ENCODE measurements at regions not wholly inside any gene's neighbourhood (a gene's known extent, or its start where the extent isn't known, plus 50 kb on each side); places are given as distances from the start of the nearest gene placed in this dataset.

GRCh38 chrX:40358994-40359393, 221.8 kb upstream of the ATP6AP2 start:
- no peak for ATAC-seq (replicated peaks)
- Mint-ChIP-seq H3K27ac (no peak overlapping the region), H3K36me3 (ENCODE audit: insufficient read depth) (no peaks in the 10 kb centered on the region), H3K4me3 (no peak overlapping the region), H3K4me1 (ENCODE audit: low read depth in 2 of 2) (no peaks in the 10 kb centered on the region), H3K9me3 (no peaks in the 10 kb centered on the region), H3K27me3 (no peaks in the 10 kb centered on the region)
- DNase-seq = no peak

DNA sequence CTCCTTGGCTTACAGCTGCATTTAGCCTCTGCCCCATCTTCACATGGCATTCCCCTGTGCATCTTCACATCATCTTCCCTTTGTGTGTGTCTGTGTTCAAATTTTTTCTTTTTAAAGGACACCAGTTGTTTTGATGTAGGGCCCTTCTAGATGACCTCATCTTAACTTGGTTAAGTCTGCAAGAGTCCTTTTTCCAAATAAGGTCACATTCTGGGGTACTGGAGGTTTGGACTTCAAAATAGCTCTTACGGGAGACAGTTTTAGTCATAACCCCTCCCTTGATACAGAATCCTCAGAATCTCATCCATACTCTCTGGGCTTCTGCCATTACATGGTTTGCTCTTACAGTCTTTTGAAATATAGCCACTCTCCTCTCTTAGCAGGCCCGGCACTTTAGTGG, 231.5 kb upstream of the ATP6AP2 start:
- Mint-ChIP-seq H3K4me1 (ENCODE audit: low read depth in 2 of 2) (no peaks in the 10 kb centered on the region), H3K36me3 (ENCODE audit: insufficient read depth) (no peaks in the 10 kb centered on the region)
- no peak for DNase-seq

GRCh38 chrX:40346379-40346778, 234.4 kb upstream of the ATP6AP2 start:
- H3K27me3 Mint-ChIP-seq = peaks cover 6 to 10% of the 10 kb centered on the region in 2 donors
- no peak overlapping the region for H3K27ac Mint-ChIP-seq
- H3K4me1 Mint-ChIP-seq (ENCODE audit: low read depth in 2 of 2) = no peaks in the 10 kb centered on the region

More for the DNA sequence above, 231.5 kb upstream of the ATP6AP2 start:
- ATAC-seq (replicated peaks) = no peak
- Mint-ChIP-seq H3K4me3 (no peak overlapping the region), H3K27me3 (peaks cover 6 to 10% of the 10 kb centered on the region in 2 donors), H3K9me3 (no peaks in the 10 kb centered on the region), H3K27ac (no peak overlapping the region)

GRCh38 chrX:40343319-40343718, 237.5 kb upstream of the ATP6AP2 start:
- no peaks in the 10 kb centered on the region for H3K9me3 Mint-ChIP-seq
- no peak overlapping the region for H3K27ac Mint-ChIP-seq
- DNase-seq (no peak), ATAC-seq (replicated peaks) (no peak)
- H3K4me1 Mint-ChIP-seq (ENCODE audit: low read depth in 2 of 2) = no peaks in the 10 kb centered on the region
- H3K4me3 Mint-ChIP-seq = no peak overlapping the region
- H3K36me3 Mint-ChIP-seq (ENCODE audit: insufficient read depth) = no peaks in the 10 kb centered on the region
- H3K27me3 Mint-ChIP-seq = peaks cover 6 to 7% of the 10 kb centered on the region in 2 donors

More at GRCh38 chrX:40346379-40346778, 234.4 kb upstream of the ATP6AP2 start:
- ATAC-seq (replicated peaks) (no peak), DNase-seq (no peak)
- Mint-ChIP-seq H3K4me3 (no peak overlapping the region), H3K36me3 (ENCODE audit: insufficient read depth) (no peaks in the 10 kb centered on the region), H3K9me3 (no peaks in the 10 kb centered on the region)

DNA sequence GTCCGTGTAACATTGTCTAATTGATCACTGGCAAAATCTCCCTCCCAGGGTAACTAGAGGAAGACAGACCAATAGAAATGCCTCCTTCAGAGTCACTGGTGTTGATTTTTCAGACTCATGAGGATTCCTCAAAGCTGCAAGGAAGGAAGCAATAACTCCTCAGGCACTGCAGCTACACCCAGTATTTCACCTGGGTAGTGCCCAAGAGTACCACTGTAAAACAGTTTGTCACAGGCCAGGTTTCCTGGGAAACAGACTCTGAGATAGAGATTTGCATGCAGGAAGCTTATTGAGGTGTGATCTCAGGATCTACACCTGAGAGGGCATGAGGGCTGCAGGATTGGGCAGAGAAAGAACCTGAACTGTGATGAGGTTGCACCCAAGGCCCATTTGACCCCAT, 240.7 kb upstream of the ATP6AP2 start:
- DNase-seq = no peak
- Mint-ChIP-seq H3K4me3 (no peak overlapping the region), H3K27me3 (no peaks in the 10 kb centered on the region), H3K4me1 (ENCODE audit: low read depth in 2 of 2) (no peaks in the 10 kb centered on the region), H3K27ac (no peak overlapping the region), H3K36me3 (ENCODE audit: insufficient read depth) (no peaks in the 10 kb centered on the region), H3K9me3 (no peaks in the 10 kb centered on the region)
- ATAC-seq (replicated peaks) = no peak

DNA sequence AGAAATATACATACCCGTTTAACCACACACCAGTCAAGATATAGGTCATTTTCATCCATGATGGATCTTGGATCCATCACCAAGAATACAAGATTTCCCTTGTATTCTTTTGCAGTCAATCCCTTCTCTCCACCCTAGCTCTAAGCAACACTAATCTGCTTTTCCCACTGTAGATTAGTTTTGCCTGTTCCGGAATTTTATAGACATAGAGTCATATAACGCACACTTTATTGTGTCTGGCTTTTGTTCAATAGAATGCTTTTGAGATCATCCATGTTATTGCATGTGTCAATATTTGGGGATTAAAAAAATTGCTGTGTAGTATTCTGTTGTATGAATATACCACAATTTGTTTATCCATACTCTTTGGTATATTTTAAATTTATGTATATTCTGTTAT, 235.6 kb upstream of the BCOR start:
- no peak for DNase-seq
- Mint-ChIP-seq H3K4me1 (ENCODE audit: low read depth in 2 of 2) (peaks cover 4 to 5% of the 10 kb centered on the region in 2 donors), H3K9me3 (no peaks in the 10 kb centered on the region), H3K4me3 (no peak overlapping the region), H3K27ac (no peak overlapping the region), H3K27me3 (no peaks in the 10 kb centered on the region), H3K36me3 (ENCODE audit: insufficient read depth) (no peaks in the 10 kb centered on the region)
- ATAC-seq (replicated peaks) = no peak

GRCh38 chrX:40331762-40332161, 234.0 kb upstream of the BCOR start:
- ATAC-seq (replicated peaks) (no peak), DNase-seq (no peak)
- Mint-ChIP-seq H3K27me3 (peaks cover 0 to 4% of the 10 kb centered on the region in 2 donors), H3K4me1 (ENCODE audit: low read depth in 2 of 2) (peaks cover 4 to 5% of the 10 kb centered on the region in 2 donors), H3K4me3 (no peak overlapping the region), H3K36me3 (ENCODE audit: insufficient read depth) (no peaks in the 10 kb centered on the region), H3K9me3 (no peaks in the 10 kb centered on the region), H3K27ac (no peak overlapping the region)

DNA sequence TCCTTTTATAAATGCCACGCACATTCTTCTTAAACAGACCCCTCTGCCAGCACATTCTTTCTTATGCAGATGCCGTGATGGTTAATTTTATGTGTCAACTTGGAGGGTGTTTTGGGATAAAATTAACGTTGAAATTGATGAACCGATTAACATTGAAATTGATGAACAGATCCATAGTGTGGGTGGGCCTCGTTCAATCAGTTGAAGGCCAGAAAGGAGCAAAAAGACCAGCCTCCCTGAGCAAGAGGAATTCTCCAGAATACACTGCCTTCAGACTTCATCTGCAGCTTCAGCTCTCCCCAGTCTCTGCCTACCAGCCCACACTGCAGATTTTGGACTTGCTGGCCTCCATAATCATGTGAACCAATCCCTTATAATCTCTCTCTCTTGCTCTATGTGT, 233.6 kb upstream of the BCOR start:
- no peaks in the 10 kb centered on the region for H3K36me3 Mint-ChIP-seq (ENCODE audit: insufficient read depth)
- no peak overlapping the region for H3K27ac Mint-ChIP-seq
- ATAC-seq (replicated peaks) (no peak), DNase-seq (no peak)
- no peak overlapping the region for H3K4me3 Mint-ChIP-seq
- H3K27me3 Mint-ChIP-seq = peaks cover 0 to 8% of the 10 kb centered on the region in 2 donors
- H3K9me3 Mint-ChIP-seq = no peaks in the 10 kb centered on the region
- H3K4me1 Mint-ChIP-seq (ENCODE audit: low read depth in 2 of 2) = peaks cover 4 to 5% of the 10 kb centered on the region in 2 donors

- H3K27ac Mint-ChIP-seq = no peak overlapping the region
- peaks cover 4 to 5% of the 10 kb centered on the region in 2 donors for H3K4me1 Mint-ChIP-seq (ENCODE audit: low read depth in 2 of 2)
- no peaks in the 10 kb centered on the region for H3K9me3 Mint-ChIP-seq
- H3K27me3 Mint-ChIP-seq = peaks cover 0 to 15% of the 10 kb centered on the region in 2 donors
- DNase-seq (no peak), ATAC-seq (replicated peaks) (no peak)
- H3K4me3 Mint-ChIP-seq = no peak overlapping the region
- no peaks in the 10 kb centered on the region for H3K36me3 Mint-ChIP-seq (ENCODE audit: insufficient read depth)
Observed at GRCh38 chrX:40329616-40330015, 231.9 kb upstream of the BCOR start.

GRCh38 chrX:40327085-40327484, 229.3 kb upstream of the BCOR start:
- no peak for DNase-seq
- Mint-ChIP-seq H3K9me3 (no peaks in the 10 kb centered on the region), H3K4me1 (ENCODE audit: low read depth in 2 of 2) (no peaks in the 10 kb centered on the region), H3K27ac (peak overlapping the region in 1 of 2 donors; percentile 26), H3K27me3 (peaks cover 0 to 15% of the 10 kb centered on the region in 2 donors), H3K36me3 (ENCODE audit: insufficient read depth) (no peaks in the 10 kb centered on the region), H3K4me3 (no peak overlapping the region)
- no peak for ATAC-seq (replicated peaks)

- Mint-ChIP-seq H3K27me3 (peaks cover under 1 to 15% of the 10 kb centered on the region in 2 donors), H3K9me3 (no peaks in the 10 kb centered on the region), H3K27ac (no peak overlapping the region), H3K4me3 (no peak overlapping the region), H3K36me3 (ENCODE audit: insufficient read depth) (no peaks in the 10 kb centered on the region), H3K4me1 (ENCODE audit: low read depth in 2 of 2) (no peaks in the 10 kb centered on the region)
- no peak for DNase-seq
- ATAC-seq (replicated peaks) = no peak
Observed at GRCh38 chrX:40326186-40326965, 228.6 kb upstream of the BCOR start.

DNA sequence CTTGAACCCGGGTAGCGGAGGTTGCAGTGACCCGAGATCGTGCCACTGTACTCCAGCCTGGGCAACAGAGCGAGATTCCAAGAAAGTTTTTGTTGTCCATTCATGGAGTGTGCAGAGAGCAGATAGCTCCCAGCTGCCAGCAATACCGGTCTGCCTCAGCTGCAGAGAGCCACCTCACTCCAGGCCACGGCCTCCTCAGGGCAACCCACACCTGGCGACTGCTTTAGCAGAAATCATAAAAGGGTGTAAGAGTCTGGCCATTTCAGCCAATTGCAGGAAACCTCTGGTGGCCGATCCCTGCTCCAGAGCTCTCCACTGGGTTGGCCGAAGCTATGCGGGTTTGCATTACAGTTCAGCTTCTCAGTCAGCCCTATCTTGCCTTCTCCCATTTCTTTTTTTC, 227.4 kb upstream of the BCOR start:
- Mint-ChIP-seq H3K4me3 (no peak overlapping the region), H3K4me1 (ENCODE audit: low read depth in 2 of 2) (no peaks in the 10 kb centered on the region), H3K9me3 (peaks cover 5% of the 10 kb centered on the region in 2 donors), H3K36me3 (ENCODE audit: insufficient read depth) (no peaks in the 10 kb centered on the region), H3K27ac (no peak overlapping the region), H3K27me3 (peaks cover 8 to 15% of the 10 kb centered on the region in 2 donors)
- ATAC-seq (replicated peaks) = no peak
- no peak for DNase-seq

DNA sequence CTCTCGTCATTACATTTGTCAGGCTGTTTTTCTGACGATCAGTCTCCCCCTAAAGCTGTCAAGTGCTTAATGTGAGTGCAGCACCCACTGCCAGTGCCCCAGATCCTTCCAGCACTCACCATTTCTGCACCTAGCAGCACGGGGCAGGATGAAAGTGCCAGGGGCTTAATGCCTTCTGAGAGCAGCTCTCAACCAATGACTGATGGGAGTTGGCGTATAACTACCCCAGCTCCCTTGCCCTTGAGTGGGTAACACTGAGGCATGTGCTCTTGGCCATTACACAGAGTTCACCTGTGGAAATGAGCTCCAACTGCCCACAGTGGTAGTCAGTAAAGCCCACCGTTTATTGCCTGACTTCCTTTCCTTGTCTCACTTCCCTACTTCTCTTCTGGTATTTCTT, 226.2 kb upstream of the BCOR start:
- Mint-ChIP-seq H3K27ac (no peak overlapping the region), H3K4me1 (ENCODE audit: low read depth in 2 of 2) (no peaks in the 10 kb centered on the region), H3K4me3 (no peak overlapping the region), H3K27me3 (peaks cover 8 to 15% of the 10 kb centered on the region in 2 donors), H3K36me3 (ENCODE audit: insufficient read depth) (no peaks in the 10 kb centered on the region), H3K9me3 (peaks cover 5% of the 10 kb centered on the region in 2 donors)
- DNase-seq (no peak), ATAC-seq (replicated peaks) (no peak)

- Mint-ChIP-seq H3K4me1 (ENCODE audit: low read depth in 2 of 2) (no peaks in the 10 kb centered on the region), H3K36me3 (ENCODE audit: insufficient read depth) (no peaks in the 10 kb centered on the region), H3K9me3 (peaks cover 9 to 13% of the 10 kb centered on the region in 2 donors), H3K27ac (no peak overlapping the region), H3K27me3 (peaks cover 1 to 8% of the 10 kb centered on the region in 2 donors), H3K4me3 (no peak overlapping the region)
- no peak for DNase-seq
- no peak for ATAC-seq (replicated peaks)
Observed at GRCh38 chrX:40320819-40321218, 223.1 kb upstream of the BCOR start.

Data from effector memory CD8-positive, alpha-beta T cell (primary cell).